ENCODE measurements at regions not wholly inside any gene's neighbourhood (a gene's known extent, or its start where the extent isn't known, plus 50 kb on each side); places are given as distances from the start of the nearest gene placed in this dataset.
"Not testable (repeated sequence)": the region's sequence is repeated elsewhere in the genome, so short reads cannot be mapped to it uniquely, and the experiment has no call there.

- no peak for DNase-seq (ENCODE audit: low read depth)
Observed at GRCh38 chrX:45986081-45986480, 559.1 kb downstream of the ZNF674 start.

DNA sequence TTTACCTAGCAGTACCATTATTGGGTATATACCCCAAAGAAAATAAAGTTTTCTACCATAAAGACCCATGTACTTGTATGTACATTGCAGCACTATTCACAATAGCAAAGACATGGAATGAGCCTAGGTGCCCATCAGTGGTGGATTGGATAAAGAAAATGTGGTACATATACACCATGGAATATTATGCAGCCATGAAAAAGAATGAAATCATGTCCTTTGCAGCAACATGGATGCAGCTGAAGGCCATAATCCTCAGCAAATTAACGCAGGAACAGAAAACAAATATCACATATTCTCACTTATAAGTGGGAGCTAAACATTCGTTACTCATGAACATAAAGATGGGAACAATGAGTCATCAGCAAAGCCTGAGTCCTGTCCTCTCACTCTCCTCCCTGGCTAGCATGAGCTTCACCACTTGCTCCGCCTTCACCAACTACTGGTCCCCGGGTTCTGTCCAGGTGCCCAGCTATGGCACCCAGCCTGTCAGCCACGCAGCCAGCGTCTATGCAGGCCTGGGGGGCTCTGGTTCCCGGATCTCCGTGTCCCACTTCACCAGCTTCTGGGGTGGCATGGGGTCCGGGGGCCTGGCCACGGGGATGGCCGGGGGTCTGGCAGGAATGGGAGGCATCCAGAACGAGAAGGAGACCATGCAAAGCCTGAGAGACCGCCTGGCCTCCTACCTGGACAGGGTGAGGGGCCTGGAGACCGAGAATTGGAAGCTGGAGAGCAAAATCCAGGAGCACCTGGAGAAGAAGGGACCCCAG, 562.1 kb downstream of the ZNF674 start:
- not testable (repeated sequence) for DNase-seq (ENCODE audit: low read depth)

DNA sequence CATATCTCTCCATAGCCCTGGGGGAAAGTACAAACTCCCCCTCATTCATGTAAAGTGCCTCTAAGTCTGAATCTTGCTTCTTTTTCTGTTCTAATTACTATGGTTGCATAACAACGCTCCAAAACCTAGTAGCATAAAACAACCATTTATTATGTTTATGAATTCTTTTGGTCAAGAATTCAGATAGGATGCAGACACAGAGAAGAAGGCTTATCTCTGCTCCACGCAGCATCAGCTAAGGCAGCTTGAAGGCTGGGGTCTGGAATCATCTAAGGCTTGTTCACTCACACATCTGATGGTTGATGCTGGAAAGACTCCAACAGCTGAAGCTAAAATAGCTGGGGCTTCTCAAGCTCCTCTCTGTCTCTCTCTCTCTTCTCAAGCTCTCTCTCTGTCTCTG, 564.5 kb downstream of the ZNF674 start:
- DNase-seq (ENCODE audit: low read depth): no peak

GRCh38 chrX:45975633-45976032, 569.6 kb downstream of the ZNF674 start:
- DNase-seq (ENCODE audit: low read depth): no peak

GRCh38 chrX:45972636-45973035, 572.6 kb downstream of the ZNF674 start:
- no peak for DNase-seq (ENCODE audit: low read depth)

GRCh38 chrX:45959567-45959966, 585.7 kb downstream of the ZNF674 start:
- no peak for DNase-seq (ENCODE audit: low read depth)

- DNase-seq (ENCODE audit: low read depth): no peak
Observed at GRCh38 chrX:45956191-45956870, 588.9 kb downstream of the ZNF674 start.

DNA sequence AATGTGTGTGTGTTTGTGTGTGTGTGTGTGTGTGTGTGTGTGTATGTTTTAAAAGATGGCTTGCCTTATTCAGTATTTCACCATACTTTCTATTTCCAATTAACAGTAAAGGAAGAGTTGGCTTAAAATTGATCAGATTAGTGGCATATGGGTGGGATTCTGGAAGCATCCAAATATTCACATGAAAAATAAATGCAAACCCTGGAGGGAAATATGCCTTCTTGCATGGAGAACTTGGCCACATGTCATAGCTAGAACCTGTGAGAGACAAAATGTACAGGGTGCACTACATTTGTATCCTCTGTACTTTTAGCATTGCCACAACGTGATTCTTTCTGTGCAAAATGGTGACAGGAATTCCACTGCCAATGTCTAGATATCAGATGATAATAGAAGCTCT, 589.6 kb downstream of the ZNF674 start:
- DNase-seq (ENCODE audit: low read depth): no peak

DNA sequence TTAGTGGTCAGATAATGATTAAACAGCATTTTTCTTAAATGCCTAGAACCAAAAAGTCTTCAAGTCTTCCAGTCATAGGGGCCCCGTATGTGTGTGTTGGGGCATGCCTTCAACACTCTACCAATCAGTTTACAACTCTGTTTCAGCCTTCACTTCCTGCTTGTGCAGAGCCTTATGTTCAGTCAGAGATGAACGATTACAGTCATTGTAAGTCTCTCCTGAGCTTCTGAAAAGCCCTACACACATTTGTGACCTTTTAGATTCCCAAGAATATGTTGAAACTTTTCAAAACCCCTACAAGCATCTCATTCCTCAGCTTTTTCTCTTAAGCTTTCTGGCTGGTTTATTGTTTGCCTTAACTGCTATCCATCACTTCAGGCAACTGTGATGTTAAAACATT, 591.2 kb downstream of the ZNF674 start:
- DNase-seq (ENCODE audit: low read depth): no peak

GRCh38 chrX:45952030-45952429, 593.2 kb downstream of the ZNF674 start:
- DNase-seq (ENCODE audit: low read depth): no peak

GRCh38 chrX:45935408-45935807, 609.8 kb downstream of the ZNF674 start:
- DNase-seq (ENCODE audit: low read depth): no peak

GRCh38 chrX:45912316-45912715, 632.9 kb downstream of the ZNF674 start:
- DNase-seq (ENCODE audit: low read depth): no peak

GRCh38 chrX:45907786-45908185, 637.4 kb downstream of the ZNF674 start:
- no peak for DNase-seq (ENCODE audit: low read depth)

GRCh38 chrX:45903781-45904201, 641.4 kb downstream of the ZNF674 start:
- DNase-seq (ENCODE audit: low read depth): no peak

GRCh38 chrX:45900766-45901615, 644.2 kb downstream of the ZNF674 start:
- no peak for DNase-seq (ENCODE audit: low read depth)

DNA sequence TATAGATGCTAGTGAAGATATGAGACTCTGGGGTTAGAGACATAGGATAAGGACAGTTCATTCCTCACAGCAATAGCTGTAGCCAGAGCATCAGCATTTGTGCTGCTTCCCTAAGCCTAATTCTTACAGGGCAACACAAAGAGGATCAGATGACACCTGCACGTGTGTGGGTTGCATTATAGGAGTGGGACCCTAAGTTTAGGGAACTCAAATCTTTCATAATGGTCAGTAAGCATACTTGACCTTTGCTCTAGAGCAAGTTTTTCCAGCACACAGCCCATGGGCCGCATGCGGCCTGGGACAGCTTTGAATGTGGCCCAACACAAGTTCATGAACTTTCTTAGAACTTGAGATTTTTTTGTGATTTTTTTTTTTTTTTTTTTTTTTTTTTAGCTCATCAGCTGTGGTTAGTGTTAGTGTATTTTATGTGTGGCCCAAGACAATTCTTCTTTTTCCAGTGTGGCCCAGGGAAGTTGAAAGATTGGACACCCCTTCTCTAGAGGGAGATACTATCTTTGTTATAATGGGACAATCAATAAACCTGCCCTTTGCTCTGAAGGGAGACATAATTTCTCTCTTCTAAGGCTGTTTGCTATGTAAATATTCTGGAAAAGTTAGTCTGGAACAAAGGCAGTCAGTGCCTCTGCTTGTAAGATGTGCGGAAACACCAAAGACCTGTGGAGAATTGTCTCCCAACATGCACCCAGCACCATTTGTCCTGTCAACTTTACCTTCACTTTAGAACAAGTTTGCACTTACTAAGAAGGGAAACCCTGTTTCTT, 650.2 kb downstream of the ZNF674 start:
- DNase-seq (ENCODE audit: low read depth): no peak

DNA sequence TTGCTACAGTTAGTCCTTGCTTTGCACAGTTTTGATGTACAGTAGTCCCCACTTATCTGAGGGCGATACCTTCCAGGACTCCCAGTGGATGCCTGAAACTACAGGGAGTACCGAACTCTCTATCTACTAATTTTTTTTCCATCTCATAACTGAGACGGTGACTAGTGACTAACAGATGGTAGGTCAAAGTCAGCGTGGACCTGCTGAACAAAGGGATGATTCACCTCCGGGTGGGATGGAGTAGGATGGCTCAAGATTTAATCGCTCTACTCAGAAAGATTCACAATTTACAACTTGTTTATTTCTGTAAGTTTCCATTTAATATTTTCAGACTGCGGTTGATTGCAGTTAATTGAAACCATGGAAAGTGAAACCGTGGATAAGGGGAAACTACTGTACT, 655.8 kb downstream of the ZNF674 start:
- no peak for DNase-seq (ENCODE audit: low read depth)

DNA sequence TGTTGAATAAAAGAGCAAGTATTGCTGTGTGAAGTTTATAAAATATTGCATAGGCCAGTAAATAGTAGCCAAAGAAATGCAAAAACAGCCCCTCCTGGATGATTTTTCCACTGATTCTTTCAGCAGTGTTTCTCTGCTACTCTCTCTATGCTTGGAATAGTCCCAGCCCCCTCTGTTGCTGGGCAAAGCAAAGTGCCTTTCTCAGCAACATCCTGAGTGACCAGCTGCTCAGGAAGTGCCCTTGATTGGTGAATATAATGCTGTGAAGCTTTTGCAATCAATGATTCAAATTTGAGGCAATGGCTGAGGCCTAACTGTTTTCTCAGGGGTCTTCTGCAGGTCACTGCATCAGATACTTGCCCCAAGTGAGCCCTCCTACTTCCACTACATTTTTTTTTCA, 656.7 kb downstream of the ZNF674 start:
- DNase-seq (ENCODE audit: low read depth): no peak

DNA sequence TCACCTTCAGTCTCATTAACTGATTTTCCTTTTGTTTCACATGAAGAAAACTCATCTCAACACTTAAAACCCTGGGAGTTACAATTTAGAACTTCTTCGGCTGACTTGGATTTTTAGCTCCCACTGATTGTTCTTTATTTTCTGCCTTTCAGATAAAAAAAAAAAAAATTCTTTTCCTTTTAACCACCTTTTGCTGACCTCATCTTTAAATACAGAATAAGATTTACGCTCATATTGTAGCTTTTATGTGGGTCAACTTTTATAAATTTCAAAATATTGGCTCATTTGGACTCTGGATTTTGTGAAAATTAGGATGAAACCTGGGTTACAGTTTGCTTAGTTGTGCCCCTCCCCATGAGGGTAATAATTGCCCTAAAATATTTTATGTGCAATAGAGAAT, 659.3 kb downstream of the ZNF674 start:
- no peak for DNase-seq (ENCODE audit: low read depth)

DNA sequence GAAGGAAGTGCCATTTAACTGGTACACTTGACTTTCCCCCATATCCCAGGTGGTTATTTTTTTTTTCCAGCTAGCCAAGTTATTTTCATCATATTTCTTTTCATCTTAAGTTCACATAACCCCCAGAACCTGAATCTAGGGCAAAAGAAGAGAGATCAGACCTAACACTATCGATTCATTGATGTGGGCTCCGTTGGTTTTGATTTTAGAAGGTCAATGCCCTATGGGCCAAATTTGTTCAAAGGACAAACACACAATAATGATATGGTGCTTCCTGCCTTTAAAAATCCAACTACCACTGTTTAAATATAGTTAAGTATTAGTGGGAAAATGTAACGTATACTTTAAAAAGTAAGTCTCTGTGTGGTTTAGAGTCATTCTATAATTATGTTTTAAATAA, 665.7 kb downstream of the ZNF674 start:
- no peak for DNase-seq (ENCODE audit: low read depth)

DNA sequence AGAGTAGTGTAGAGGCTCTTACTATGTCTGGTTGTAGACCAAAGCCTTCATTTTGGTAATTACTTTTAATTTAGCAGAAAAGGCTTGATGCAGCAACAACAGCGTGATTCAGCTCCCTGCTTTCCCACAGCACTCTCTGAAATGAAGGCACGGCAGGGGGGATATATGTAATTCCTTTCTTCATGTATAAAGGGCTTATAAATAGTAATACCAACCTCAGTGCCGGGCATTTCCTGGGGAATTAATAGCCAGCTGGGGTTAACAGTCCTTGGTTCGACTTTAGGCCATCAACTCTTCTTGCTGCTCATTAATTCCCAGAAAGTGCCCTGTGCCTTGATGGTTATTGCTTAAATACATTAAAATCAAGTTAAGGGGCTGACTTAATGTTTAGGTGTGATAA, 669.0 kb downstream of the ZNF674 start:
- no peak for DNase-seq (ENCODE audit: low read depth)

DNA sequence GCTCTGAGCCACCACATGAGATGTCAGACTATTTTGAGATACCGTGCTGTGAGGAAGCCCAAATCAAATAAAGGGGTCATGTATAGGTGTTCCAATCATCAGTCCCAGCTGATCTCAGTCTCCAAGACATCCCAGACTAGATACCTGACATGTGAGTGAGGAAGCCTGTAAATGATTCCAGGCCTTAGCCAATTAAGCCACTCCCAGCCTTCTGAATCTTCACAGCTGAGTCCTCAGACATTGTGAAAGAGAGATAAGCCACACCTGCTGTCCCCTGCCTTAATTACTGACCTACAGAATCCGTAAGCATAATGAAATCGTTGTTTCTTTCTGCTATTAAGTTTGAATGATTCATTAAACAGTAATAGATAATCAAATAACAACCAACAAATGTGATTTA, 671.4 kb downstream of the ZNF674 start:
- DNase-seq (ENCODE audit: low read depth): no peak
